Heart left ventricle (tissue), 13 donors: ENCODE measurements at regions not wholly inside any gene's neighbourhood (a gene's known extent, or its start where the extent isn't known, plus 50 kb on each side); places are given as distances from the start of the nearest gene placed in this dataset.

ENCODE experiments used
- CTCF ChIP-seq, 12 donors: fragments of 200-600 bp; sonication (generic) in 4 of 12; IDR thresholded peaks; one replicate each; pipeline versions ENCODE4 v1.5.0 to v1.8.0; 2018 to 2022; ENCODE audit warnings: antibody characterized with exemption in 12 of 12, mild to moderate bottlenecking in 5 of 12
- POLR2A ChIP-seq, 2 donors: fragments of 450-650 bp; IDR thresholded peaks; one replicate each; pipeline ENCODE4 v1.6.1; 2017; ENCODE audit warnings: antibody characterized with exemption in 2 of 2, mild to moderate bottlenecking in 2 of 2, moderate library complexity in 2 of 2
- donor health status: ischemic (EF 13 %, LVEDD 7.1; RV severe dilation, severe dysfunction).
- donor health status: DM: no; HTN: yes; CAD: no.
- donor health status: DM: no; HTN: no; CAD: no.
- donor health status: ischemic (EF 25% LVEDD 6.9; RV normal size, moderate dysfunction).
- donor health status: ischemic (EF 25% LVEDD 5.7; RV mildly dilated, moderate dysfunction).
- donor health status: ischemic (EF 35%, LVEDD 5.7; RV mildly dilated, moderate dysfunction).
- donor health status: nonischemic (EF 11% LVEDD 7.7; RV severe dilation, severe dysfunction).
- donor health status: DM: yes; HTN: yes; CAD: no.
- donor health status: PGD.
- donor health status: ischemic (EF 29% LVEDD 5.4; RV normal size, mild dysfunction).
- donor health status: nonischemic (EF 23%, LVEDD 6.1; RV moderate dilation, normal function).

GRCh38 chr9:93390953-93391515, 60.5 kb upstream of the FAM120A start:
- no peak for TF ChIP-seq CTCF (IDR thresholded peaks at IDR 0.05)
- no peak for TF ChIP-seq POLR2A (IDR thresholded peaks at IDR 0.05)
